ENCODE measurements at regions not wholly inside any gene's neighbourhood (a gene's known extent, or its start where the extent isn't known, plus 50 kb on each side); places are given as distances from the start of the nearest gene placed in this dataset.

GRCh38 chr2:219692521-219692920, 65.1 kb downstream of the SLC4A3 start:
- no peak for DNase-seq (ENCODE audit: low read depth)

GRCh38 chr2:219695145-219695709, 67.8 kb downstream of the SLC4A3 start:
- no peak for DNase-seq (ENCODE audit: low read depth)

- DNase-seq (ENCODE audit: low read depth) = no peak
These were observed 70.6 kb downstream of the SLC4A3 start for GRCh38 chr2:219697811-219698747.

- DNase-seq (ENCODE audit: low read depth) = no peak
These were observed 71.5 kb downstream of the SLC4A3 start for GRCh38 chr2:219698748-219699439.

GRCh38 chr2:219699440-219699821, 72.0 kb downstream of the SLC4A3 start:
- no peak for DNase-seq (ENCODE audit: low read depth)

GRCh38 chr2:219701847-219702634, 74.6 kb downstream of the SLC4A3 start:
- no peak for DNase-seq (ENCODE audit: low read depth)

- DNase-seq (ENCODE audit: low read depth) = no peak
These were observed 75.5 kb downstream of the SLC4A3 start for GRCh38 chr2:219702796-219703545.

GRCh38 chr2:219704878-219705277, 77.4 kb downstream of the SLC4A3 start:
- DNase-seq (ENCODE audit: low read depth) = no peak

GRCh38 chr2:219706823-219707281, 79.4 kb downstream of the SLC4A3 start:
- DNase-seq (ENCODE audit: low read depth) = no peak

- DNase-seq (ENCODE audit: low read depth) = no peak
These were observed 80.3 kb downstream of the SLC4A3 start for GRCh38 chr2:219707496-219708285.

- no peak for DNase-seq (ENCODE audit: low read depth)
These were observed 81.9 kb downstream of the SLC4A3 start for GRCh38 chr2:219709331-219709761.

GRCh38 chr2:219713110-219713509, 85.7 kb downstream of the SLC4A3 start:
- no peak for DNase-seq (ENCODE audit: low read depth)

- no peak for DNase-seq (ENCODE audit: low read depth)
These were observed 87.4 kb downstream of the SLC4A3 start for GRCh38 chr2:219714681-219715400.

GRCh38 chr2:219718066-219718465, 90.6 kb downstream of the SLC4A3 start:
- no peak for DNase-seq (ENCODE audit: low read depth)

GRCh38 chr2:219719521-219719920, 92.1 kb downstream of the SLC4A3 start:
- no peak for DNase-seq (ENCODE audit: low read depth)

GRCh38 chr2:219720956-219721355, 93.5 kb downstream of the SLC4A3 start:
- no peak for DNase-seq (ENCODE audit: low read depth)

GRCh38 chr2:219722276-219722879, 94.9 kb downstream of the SLC4A3 start:
- no peak for DNase-seq (ENCODE audit: low read depth)

- DNase-seq (ENCODE audit: low read depth) = no peak
These were observed 95.9 kb downstream of the SLC4A3 start for GRCh38 chr2:219723311-219723710.

- DNase-seq (ENCODE audit: low read depth) = no peak
These were observed 97.2 kb downstream of the SLC4A3 start for GRCh38 chr2:219724628-219725027.

Data from stimulated activated CD8-positive, alpha-beta memory T cell treated with anti-CD3 and anti-CD28 coated beads, Interleukin-12 subunit alpha, Interleukin-12 subunit beta, amount 100 ng/mL, for 4 hours (primary cell).